Femur (tissue), 1 donor: ENCODE measurements at regions not wholly inside any gene's neighbourhood (a gene's known extent, or its start where the extent isn't known, plus 50 kb on each side); places are given as distances from the start of the nearest gene placed in this dataset.

Source experiments
- DNase-seq: peaks from one replicate; pipeline ENCODE4 v3.0.0-alpha.2; 2017

GRCh38 chr12:71071536-71072097 lies 86.2 kb downstream of the TSPAN8 start:
- DNase-seq: no peak

GRCh38 chr12:71070416-71071128 lies 87.2 kb downstream of the TSPAN8 start:
- DNase-seq: no peak

GRCh38 chr12:71069311-71069710 lies 88.5 kb downstream of the TSPAN8 start:
- no peak for DNase-seq

DNA sequence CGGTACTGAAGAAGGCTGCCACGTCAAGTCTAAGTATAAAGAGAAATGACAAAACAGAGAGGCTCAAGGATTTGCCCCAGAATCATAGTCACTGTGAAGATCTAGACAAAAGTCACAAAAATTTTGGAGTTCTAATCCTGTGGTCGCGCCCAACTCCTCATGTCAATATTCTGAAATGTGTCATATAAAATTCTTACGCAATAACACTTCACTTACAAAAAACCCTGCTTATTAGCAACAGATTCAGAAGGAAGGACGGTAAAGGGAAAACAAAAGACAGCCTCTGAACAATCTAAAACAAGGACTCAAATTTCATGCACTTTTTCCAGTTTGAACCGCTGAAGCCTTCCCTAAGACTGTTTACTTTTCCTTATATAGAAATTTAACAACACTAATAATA lies 94.7 kb downstream of the TSPAN8 start:
- DNase-seq: no peak

DNA sequence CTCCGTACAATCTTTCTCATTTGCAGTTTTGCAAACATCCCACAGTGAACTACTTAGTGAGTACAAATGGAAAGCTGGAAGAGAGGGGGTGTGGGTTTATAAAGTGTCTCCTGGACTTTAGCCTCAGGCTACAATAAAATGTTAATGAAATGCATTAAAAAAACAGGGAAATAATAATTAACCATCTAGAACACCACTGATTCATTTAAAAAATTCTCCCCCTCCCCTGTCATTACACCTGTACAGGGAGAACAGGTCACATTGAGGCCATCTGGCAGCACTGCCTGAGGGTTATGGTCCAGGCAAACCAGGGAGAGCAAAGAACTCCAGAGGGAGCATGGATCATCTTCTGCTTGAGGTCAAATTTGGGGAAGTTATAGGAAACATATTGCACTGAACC lies 96.3 kb downstream of the TSPAN8 start:
- DNase-seq: no peak

- no peak for DNase-seq
Measured at GRCh38 chr12:71060426-71060825, 97.4 kb downstream of the TSPAN8 start.

DNA sequence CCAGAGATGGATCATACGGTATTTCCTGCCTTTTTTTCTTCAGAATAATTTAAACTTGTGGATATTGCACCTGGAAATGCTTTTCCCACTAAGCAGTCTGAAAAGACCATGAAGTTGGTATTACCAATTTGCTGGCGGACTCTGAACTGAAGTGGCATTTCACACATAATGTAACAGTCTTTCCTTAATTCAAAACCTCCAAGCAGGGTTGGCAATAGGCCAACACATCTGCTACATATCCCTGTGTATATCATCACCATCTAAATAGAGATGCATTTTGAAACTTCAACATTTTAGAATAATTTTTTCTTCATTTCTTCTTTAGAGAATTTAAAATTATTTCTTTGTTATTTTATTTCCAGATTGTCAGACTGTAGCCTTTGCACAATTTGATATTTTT lies 100.5 kb downstream of the TSPAN8 start:
- DNase-seq: peak; percentile 26

DNA sequence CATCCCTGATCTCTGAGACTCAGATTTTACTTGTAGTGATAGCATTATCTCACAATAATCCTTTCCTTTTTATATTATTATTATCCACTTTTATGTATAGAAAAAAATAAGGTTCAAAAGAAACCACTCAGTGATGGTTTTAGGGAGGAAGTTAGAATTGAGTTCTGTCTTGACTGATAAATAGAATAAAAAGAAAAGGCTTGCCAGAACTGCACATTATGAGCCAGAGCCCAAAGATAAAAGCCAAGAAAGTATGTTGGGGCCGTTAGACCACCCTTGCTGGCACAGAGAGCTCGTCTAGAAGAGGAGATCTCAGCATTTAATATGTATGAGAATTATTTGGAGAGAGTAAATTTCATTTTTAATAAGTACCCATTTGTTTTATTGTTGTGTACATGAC lies 103.2 kb downstream of the TSPAN8 start:
- DNase-seq: no peak

DNA sequence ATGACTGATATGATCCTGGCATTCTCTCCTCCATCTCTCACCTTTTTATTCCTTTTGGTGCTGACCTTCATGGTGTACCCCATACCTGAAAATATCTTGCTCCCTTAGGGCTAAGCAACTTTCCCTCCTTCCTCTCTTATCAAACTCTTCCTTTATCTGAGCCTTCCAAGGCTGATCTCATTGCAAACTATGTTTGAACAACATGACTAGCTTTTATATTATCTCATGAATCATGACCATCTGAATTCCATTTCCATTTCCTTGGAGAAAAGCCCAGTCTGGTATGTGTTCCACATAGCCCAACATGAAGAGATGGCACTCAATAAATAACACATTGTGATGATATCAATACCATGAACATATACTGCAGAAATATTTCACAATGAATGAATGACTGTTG lies 111.6 kb downstream of the TSPAN8 start:
- DNase-seq: no peak

DNA sequence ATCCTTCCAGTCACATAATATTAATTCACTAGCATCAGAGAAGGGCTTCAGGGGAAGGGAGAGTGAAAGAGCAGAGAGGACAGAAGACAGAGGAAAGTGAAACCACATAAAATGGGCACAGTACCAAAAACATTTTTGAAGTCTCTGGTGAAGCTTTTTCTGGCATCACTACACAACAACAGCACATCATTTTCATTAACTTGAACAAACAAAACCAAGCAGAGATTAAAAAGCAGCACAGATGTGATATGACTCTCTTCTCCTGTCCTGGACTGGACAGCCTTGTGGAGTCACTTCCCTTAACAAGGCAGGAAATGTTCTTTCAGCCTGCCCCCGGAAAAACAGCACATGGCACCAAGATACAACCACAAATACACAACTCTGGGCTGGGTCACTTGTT lies 112.0 kb downstream of the TSPAN8 start:
- DNase-seq: no peak

GRCh38 chr12:71041476-71041875 lies 116.3 kb downstream of the TSPAN8 start:
- DNase-seq: no peak

- no peak for DNase-seq
Measured at GRCh38 chr12:71038960-71039359, 118.4 kb upstream of the PTPRR start.

GRCh38 chr12:71036526-71036925 lies 116.0 kb upstream of the PTPRR start:
- no peak for DNase-seq

DNA sequence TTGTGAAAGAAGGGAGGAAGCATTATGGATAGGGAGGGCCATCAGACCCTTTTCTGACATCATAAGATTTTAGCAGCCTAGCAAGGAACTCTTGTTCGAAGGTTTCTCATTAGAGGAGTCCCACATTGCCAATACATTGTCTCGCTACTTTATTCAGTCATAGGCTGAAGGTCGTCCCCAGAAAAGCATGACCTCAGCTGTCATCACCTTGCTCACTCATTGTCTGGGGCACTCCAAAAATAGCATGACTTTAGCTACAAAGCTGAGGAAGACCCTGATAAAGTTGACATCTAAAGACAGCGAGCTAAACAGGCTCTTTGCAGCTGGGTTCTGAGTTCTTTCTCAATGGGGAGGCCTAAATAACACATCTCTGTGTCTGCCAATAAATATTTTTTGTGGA lies 112.4 kb upstream of the PTPRR start:
- DNase-seq: no peak

DNA sequence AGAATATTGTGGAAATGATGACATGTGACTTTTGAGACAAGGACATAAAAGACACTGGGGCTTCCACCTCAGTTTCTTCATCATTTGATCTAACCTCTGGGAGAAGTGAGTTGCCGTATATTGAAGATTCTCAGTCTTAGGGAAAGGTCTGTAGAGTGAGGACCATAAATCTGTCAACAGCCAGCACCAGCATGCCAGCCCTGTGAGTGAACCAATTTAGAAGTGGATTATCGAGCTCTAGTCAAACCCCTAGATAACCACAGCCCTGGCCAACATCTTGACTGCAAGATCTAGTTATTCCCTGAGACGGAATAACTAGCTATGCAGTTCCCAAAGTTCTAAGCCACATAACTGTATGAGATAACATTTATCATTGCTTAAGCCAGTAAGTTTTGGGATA lies 108.8 kb upstream of the PTPRR start:
- no peak for DNase-seq

DNA sequence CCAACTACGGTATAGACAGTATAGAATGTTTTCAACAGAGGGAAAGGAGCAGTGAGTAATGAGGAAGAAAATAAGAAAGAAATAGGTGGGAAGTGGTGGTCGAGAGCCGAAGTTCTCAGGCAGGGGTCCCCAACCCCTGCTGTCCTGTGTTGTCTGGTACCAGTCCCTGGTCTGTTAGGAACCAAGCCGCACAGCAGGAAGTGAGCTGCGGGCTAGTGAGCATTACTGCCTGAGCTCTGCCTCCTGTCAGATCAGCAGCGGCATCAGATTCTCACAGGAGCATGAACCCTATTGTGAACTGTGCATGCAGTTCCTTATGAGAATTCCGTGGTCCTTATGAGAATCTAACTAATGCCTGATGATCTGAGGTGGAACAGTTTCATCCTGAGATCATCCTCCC lies 107.3 kb upstream of the PTPRR start:
- no peak for DNase-seq

- DNase-seq: no peak
Measured at GRCh38 chr12:71024827-71025226, 104.3 kb upstream of the PTPRR start.

GRCh38 chr12:71024281-71024680 lies 103.7 kb upstream of the PTPRR start:
- DNase-seq: no peak

DNA sequence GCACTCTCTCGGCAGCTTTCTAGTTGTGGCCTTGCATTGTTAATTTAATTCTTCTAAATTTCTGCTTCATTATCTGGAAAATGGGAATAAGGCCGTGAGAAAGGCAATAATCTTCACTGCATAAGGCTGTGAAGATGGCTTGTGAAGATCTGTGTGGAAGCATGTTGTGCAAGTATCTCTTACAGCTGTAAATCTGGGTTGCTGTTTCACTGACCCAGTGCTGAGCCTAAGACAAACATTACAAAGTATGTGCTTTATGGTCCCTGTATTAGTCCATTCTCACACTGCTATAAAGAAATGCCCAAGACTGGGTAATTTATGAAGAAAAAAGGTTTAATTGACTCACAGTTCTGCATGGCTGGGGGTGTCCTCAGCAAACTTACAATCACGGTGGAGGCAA lies 101.0 kb upstream of the PTPRR start:
- DNase-seq: no peak

- DNase-seq: no peak
Measured at GRCh38 chr12:71019282-71019831, 98.8 kb upstream of the PTPRR start.

- no peak for DNase-seq
Measured at GRCh38 chr12:71018682-71019081, 98.1 kb upstream of the PTPRR start.

DNA sequence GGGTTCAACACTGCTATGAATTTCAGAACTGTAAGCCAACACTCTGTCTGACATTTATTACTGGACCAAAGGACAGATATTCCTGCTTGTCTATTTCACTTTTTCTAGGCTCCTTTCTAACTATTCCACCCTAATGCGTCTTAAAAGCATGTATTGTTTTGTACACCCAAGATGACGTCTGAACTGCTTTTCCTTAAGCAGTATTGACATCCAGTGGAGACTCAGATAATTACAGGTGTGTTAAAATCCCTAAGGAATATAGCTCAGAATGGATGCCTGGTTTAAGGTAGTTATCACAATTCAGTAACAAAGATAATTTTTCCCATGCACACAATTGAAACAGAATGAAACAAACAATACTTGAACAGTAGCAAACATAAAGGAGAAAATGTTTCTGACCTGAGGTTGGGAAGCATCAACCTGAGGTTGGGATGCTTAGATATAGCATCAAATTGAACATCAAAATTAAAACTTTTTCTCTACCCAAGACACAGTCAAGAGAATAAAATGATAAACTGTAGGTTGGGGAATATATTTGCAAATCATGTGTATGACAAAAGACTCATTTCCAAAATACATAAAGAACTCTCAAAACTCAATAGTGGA lies 93.7 kb upstream of the PTPRR start:
- DNase-seq: no peak

GRCh38 chr12:71011261-71011660 lies 90.7 kb upstream of the PTPRR start:
- DNase-seq: no peak

DNA sequence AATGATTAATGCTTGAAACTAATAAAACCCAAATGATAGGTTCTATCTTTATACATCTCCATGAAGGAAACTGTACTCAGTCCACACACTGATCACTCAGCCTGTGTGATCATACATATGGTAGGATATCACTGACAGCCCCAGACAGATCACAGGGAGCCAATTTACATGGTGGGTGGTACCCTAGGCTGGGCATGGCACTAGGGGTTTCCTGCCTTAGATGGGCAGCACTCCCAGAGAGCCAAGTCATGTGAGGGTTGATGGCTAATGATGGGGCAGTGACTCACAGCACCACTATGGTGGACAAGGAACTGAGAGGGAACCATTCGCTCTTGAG lies 89.6 kb upstream of the PTPRR start:
- DNase-seq: no peak
